Suppressor macrophage treated with lipopolysaccharide for 1 hour (primary cell): ENCODE measurements at regions not wholly inside any gene's neighbourhood (a gene's known extent, or its start where the extent isn't known, plus 50 kb on each side); places are given as distances from the start of the nearest gene placed in this dataset.

ENCODE experiments used
- DNase-seq, 3 donors: peaks; one replicate each; pipeline ENCODE4 v3.0.0-alpha.2; 2020 to 2022

DNA sequence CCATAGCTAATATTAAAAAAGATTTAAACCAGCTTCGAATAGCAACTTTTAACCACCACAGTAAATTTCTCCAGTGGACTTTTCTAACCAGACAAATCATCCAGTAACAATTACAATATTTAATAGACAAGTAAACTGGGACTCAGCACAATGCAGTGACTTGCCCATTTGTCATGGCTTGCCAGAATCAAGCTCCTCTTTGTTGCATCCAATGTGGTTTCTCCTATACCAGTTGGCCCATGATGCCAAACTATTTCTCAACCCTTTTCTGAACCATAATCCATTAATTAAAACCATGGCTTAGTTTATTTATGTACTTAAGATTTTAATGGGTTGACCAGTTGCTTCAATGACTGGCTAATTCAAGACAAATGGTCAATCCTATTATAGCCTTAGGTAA is 64.4 kb downstream of the DIO2 start:
- no peak for DNase-seq

DNA sequence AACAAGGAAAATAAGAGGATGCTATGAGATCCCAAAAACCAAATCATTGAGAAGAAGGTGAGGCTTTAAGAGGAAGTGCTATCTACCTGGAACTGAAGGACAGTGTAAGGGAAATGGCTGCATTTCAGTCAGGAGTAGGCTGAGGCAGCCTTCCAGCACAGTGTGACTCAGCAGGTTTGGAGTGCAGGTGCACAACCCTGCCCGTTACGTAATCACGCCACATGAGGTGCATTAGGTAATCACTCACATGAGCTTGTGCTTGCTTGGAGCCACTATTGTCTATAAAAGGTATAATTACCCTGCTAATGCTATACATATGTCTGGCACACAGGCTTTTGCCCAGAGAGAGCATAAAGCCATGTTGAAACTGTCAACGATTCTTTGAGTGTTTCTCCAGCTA is 74.9 kb downstream of the DIO2 start:
- DNase-seq = no peak

DNA sequence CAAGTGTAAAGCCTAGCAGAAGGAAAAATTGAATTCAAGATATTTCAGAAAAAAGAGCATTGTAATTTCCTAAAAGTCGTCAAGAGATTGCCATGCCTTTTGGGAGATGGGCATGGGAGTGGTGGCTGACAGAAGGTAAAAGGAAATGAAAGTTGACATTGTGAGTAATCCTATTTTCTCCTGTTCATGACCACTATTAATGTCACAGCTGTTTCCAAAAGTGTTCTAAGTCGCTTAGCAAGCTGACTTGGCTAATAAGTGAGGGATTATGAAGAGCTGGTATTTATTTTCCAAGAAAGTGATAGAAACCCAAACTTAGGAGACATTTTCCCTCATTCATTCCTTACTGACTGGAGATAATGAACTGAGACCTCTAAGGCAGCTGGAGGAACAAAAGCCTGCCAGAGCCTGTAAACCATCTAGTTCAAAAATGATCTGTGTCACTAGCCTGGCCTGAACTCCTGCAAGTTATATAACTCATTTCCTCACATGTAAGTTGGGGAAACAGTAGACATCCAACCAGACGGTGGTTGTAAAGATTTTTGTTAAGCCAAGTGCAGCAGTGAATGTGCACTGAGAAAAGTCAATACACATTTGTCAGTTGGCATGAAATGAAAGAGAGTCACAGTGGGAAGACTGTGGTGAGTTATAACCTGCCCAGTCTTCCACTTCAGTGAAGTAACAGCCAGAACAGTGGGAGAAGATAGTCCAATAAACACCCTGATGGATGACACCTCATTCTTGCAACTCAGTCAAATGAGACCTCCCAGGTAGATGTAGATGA is 75.8 kb downstream of the DIO2 start:
- DNase-seq = no peak

DNA sequence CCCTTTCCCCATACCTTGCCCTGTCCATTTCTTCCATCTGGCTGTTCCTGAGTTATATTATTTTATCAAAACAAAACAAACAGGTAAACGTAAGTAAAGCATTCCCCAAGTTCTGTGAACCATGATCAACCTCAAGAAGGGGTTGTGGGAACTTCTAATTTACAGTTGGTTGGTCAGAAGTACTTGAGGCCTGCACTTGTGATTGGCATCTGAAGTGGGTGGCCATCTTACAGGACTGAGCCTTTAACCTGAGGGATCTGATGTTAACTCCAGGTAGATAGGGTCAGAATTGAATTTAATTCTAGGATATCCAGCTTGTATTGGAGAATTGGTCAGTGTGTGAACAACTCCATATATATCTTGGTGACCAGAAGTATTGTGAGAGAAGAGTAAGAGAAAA is 77.0 kb downstream of the DIO2 start:
- DNase-seq = no peak

DNA sequence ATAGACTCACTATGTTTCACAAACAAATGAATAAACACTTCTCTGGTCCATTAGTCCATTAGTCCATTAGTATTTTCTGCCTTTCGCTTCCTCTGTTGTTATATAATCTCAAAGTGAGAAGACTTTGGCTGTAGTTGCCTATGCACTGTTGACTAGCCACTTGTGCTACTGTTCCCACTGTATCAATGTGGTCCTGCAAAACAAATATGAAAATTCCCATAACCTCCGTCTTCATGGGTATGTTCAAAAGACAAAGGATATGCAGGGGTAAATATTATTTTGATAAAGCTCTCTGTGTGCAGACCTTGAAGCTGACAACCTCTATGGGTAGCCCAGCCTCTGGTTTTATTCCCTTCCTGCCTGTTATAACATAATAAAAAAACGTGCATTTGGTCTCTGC is 77.8 kb downstream of the DIO2 start:
- DNase-seq = no peak

DNA sequence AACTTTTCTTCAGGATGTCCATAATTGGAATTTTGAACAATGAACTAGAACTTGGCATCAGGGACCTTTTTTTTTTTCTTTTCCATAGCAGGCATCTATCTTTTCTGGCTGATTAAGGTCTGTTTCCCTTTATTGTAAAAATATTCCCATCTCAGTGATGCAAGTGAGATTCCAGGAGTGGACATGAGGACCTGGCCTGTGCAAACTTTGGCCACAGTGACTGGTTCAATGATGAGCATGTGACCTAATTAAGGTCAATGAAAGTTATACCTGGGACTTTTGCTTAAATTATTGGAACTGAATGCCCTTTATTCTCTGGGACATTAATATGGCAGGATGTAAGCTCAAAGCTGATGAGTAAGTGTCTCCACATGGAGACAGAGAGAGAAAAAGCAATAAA is 83.8 kb downstream of the DIO2 start:
- no peak for DNase-seq

DNA sequence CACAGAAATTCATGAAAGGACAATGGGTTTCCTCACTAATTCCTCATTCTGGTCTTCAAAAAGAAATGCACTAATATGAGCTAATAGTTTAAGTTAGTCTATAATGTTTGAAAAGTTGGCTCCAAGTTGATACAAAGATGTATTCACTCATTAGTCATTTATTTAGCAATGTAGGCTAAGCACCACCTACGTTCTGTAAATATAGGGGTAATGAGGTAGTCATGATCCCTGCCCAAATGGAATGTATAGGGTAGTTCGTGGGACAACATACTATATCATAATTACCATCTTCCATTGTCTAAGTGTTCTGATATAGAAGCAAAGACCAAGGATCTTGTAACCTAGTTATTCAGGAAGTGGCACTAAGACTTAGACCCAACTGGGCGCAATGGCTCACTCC is 86.5 kb downstream of the DIO2 start:
- no peak for DNase-seq

- DNase-seq = no peak
Measured at GRCh38 chr14:80117876-80118275, 93.4 kb downstream of the DIO2 start.

DNA sequence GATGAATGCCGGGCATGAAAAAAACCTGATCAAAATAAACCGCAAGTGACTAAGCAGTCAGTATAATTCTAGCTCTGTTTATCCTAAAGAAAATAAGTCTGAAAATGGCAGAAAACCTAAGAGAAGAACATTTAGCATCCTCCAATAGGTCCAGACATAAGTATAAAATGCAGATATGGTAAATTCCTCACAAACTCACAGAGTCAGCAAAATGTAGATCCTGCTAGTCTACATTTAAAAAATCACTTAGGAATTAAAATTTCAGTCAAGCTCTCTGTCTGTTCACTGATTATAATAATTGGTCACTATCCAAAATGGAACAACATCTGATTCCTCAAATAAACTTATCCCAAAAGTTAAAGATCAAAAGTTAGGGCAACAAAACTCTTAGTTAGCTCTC is 95.1 kb downstream of the DIO2 start:
- no peak for DNase-seq

DNA sequence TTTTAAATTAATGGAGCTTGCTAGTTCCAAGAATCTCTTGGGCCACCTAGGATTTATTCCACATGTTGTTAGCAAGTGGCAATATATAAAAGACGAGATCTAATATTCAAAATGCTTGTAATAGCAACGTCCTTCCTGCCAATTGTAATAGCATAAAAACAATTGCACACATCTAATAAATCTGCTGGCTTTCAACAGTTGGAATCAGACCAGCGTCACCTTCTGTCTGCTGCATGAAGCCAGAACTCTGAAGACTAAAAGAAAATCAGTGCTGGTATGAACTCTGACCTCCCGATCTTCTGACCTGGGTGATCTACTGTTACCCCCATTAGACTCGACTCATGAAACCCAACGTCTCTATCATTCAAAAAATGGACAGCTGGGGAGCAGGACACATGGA is 100.6 kb downstream of the DIO2 start:
- no peak for DNase-seq

DNA sequence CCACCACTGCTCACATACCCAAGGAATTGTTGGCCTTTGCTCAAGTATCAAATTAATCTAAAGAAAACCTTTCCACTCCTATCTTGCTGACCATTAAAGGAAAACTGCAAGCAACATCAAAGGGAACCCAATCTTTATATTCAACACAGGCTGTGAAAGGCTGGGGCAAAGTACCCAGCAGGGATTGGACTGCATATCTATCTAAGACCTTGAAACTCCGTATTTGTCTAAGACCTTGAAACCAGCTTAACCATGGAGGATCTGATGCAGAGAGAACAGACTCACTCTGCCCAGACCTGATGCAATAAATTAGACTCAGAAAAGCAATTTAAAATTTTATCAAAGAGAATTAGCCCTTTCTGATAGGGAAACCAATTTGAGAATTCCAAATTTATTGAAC is 102.2 kb downstream of the DIO2 start:
- no peak for DNase-seq

DNA sequence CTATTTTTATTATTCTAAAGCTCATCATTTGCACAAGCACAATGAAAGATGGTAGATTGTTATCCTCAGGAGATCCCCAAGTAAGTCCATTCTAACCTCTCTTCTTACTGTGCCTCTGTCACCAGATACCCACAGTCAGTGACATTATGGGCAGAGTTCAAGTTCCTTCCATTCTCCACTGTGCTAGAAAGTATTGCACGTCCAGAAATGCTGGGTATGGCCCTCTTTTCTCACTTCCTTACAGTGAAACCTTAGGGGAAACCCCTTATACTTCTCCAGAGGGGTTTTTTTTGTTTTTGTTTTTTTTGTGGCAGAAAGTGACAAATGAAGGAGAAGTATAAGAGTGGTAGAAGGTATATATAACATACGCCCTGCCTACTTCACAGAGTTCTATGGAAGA is 102.9 kb downstream of the DIO2 start:
- DNase-seq = no peak

DNA sequence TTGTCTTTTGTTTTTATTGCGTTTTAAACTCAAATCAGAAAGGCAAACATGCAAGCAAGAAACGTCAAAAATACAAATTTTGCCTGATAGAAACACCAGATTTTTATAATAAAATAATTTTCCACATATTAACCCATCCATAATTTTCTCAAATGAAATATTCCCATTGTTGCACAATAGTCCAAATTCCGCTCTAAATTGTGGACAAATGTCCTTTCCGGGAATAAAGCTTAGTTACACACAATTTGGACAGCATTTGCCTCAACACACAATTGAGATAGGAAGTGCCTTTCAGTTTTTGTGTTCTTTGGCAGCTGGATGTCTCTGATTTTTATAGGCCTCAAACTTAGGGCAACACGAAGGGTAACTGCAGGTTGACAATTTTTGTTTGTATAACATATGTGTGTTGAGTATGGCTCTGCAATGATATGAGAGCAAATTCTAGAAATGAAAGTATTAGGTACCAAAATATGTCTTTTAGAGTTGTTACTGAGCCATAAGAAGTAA is 105.8 kb downstream of the DIO2 start:
- no peak for DNase-seq

DNA sequence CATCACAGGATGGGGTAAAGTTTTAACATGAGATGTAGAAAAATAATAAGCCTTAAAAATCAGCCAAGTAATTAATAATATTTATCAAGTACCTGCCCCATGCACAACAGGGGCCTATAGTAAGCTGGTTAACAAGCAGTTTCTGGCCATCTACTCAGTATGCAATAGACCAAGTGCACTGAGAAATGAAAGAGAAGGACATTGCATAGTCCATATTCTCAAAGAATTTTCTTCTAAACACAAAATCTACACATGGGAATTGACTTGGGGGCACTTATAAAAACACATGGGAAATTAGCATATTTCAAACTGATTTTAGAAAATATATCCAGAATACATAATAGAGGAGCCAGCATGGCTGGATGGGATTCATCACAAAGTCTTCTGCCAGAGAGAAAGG is 109.5 kb downstream of the DIO2 start:
- no peak for DNase-seq

DNA sequence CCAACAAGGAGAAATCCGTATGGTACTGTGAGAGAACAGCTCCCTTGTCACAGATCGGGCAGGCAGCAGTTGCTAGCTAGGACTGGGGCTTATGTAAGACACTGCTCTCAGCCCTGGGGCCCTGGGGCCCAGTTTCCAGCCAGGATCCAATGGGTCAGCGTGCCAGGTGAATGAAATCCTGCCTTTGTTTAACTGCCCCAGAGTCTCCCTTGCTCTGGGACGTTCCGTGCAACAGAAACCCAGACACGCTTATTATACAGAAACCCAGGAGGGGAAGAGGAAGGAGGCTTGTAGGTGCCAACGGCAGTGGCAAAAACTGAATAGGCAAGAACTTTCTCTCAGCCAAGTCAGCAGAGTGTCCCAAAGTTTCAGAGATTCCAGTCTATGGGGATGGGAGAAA is 110.6 kb downstream of the DIO2 start:
- no peak for DNase-seq

GRCh38 chr14:80095623-80096022 is 115.7 kb downstream of the DIO2 start:
- no peak for DNase-seq

GRCh38 chr14:80087411-80087810 is 123.9 kb downstream of the DIO2 start:
- no peak for DNase-seq

DNA sequence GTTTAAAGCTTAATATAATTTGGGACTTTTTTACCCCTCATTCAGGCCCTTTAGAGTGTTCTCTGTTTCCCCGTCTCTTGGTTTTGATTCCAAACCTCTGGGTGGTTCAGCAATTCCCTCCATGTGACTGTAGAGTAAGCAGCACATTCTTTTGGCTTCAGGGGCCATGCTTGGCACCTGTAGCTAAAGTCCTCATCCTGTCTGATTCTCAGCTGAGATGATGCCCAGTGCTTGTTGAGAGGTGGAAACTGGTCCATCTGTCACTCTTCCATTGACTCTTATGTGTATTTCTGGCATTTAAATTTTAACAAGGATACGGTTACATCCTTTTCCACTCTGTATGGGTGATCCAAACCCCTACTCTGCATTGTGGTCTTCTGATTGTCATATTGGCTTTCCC is 127.1 kb downstream of the DIO2 start:
- no peak for DNase-seq

DNA sequence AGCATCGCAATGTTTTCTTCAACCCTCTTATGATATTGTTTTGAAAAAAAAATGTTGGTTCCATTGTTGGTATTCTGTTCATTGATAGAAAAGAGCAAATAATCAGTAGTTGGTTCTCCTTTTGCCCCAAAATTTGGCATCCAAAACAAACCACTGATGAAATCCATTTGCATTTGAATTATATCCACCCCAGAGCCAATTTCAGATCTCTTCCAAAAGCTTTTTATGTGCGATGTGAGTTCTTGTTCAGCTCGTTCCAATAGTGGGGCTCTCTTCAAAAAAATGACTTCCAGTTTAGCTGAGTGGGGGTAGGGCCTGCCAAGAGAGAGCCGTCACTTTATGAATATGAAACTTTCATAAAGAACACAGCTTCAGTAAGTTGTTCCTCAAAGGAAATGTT is 130.7 kb downstream of the DIO2 start:
- DNase-seq = no peak

GRCh38 chr14:80078501-80078900 is 132.8 kb downstream of the DIO2 start:
- no peak for DNase-seq

- DNase-seq = no peak
Measured at GRCh38 chr14:80077262-80077661, 134.0 kb downstream of the DIO2 start.

DNA sequence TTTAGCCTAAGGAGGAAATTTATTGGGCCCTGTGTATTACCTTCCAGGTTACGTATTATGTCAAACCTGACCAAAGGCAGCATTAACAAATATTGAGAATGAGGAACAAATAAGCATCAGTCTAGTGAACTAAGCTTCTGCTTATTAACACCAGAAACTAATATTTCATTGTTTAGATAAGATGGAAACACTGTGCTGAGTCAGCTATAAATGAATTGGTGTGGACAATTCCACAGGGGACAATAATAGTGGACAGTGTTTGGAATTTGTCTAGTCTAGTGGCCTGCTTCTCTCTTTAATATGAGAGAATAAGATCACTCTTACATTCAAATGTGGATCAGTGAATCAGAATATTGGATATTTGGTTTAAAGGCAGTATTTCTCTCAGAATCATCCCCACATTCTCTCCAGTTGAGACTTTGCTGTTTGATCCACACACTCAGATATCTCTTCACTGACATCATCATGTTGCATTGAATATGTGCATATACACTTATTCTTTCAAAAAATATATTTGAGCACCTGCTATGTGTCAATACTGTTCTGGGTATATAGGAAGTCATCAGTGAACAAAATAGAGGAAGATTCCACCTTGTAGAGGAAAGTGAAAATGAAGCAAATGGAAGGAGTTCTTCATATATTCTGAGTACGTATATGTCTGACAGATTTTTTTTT is 136.3 kb downstream of the DIO2 start:
- DNase-seq = no peak

- DNase-seq = no peak
Measured at GRCh38 chr14:80059041-80059440, 152.3 kb downstream of the DIO2 start.

GRCh38 chr14:80056497-80056801 is 154.9 kb downstream of the DIO2 start:
- no peak for DNase-seq
